Uterus (tissue), 2 donors: ENCODE measurements at regions not wholly inside any gene's neighbourhood (a gene's known extent, or its start where the extent isn't known, plus 50 kb on each side); places are given as distances from the start of the nearest gene placed in this dataset.
"Not testable (repeated sequence)": the region's sequence is repeated elsewhere in the genome, so short reads cannot be mapped to it uniquely, and the experiment has no call there.

ENCODE experiments used
- POLR2A ChIP-seq, 2 donors: fragments of 450-650 bp; IDR thresholded peaks; one replicate each; pipeline ENCODE4 v1.6.1; 2016; ENCODE audit warnings: antibody characterized with exemption in 2 of 2, mild to moderate bottlenecking in 1 of 2, moderate library complexity in 1 of 2
- TF ChIP-seq, protein P1 (sequence below), 4 experiments: fragments of 200-600 bp in 2 of 4; fragments of 450-650 bp in 2 of 4; sonication (generic) in 2 of 4; IDR thresholded peaks; one replicate each; pipeline ENCODE4 v1.5.1; 2016 to 2019; ENCODE audit warnings: antibody characterized with exemption in 4 of 4, mild to moderate bottlenecking in 2 of 4, moderate library complexity in 1 of 4

DNA sequence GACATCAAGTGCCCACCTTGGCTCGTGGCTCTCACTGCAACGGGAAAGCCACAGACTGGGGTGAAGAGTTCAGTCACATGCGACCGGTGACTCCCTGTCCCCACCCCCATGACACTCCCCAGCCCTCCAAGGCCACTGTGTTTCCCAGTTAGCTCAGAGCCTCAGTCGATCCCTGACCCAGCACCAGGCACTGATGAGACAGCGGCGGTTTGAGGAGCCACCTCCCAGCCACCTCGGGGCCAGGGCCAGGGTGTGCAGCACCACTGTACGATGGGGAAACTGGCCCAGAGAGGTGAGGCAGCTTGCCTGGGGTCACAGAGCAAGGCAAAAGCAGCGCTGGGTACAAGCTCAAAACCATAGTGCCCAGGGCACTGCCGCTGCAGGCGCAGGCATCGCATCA, 266.0 kb downstream of the OR4F29 start:
- TF ChIP-seq, protein P1, sequence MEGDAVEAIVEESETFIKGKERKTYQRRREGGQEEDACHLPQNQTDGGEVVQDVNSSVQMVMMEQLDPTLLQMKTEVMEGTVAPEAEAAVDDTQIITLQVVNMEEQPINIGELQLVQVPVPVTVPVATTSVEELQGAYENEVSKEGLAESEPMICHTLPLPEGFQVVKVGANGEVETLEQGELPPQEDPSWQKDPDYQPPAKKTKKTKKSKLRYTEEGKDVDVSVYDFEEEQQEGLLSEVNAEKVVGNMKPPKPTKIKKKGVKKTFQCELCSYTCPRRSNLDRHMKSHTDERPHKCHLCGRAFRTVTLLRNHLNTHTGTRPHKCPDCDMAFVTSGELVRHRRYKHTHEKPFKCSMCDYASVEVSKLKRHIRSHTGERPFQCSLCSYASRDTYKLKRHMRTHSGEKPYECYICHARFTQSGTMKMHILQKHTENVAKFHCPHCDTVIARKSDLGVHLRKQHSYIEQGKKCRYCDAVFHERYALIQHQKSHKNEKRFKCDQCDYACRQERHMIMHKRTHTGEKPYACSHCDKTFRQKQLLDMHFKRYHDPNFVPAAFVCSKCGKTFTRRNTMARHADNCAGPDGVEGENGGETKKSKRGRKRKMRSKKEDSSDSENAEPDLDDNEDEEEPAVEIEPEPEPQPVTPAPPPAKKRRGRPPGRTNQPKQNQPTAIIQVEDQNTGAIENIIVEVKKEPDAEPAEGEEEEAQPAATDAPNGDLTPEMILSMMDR (IDR thresholded peaks at IDR 0.05), result not testable (repeated sequence)
- TF ChIP-seq POLR2A (IDR thresholded peaks at IDR 0.05), result not testable (repeated sequence)
